H1 (cell line): ENCODE measurements at regions not wholly inside any gene's neighbourhood (a gene's known extent, or its start where the extent isn't known, plus 50 kb on each side); places are given as distances from the start of the nearest gene placed in this dataset.

Experiments
- CTCF ChIA-PET: fragments of 300-600 bp; sonication (Branson Sonifier 250); formaldehyde crosslinking; loops from one replicate; lab custom pipeline; 2021; ENCODE audit not compliant: partially characterized antibody; lab: Charles Lee
- POLR2A ChIA-PET: fragments of 300-600 bp; sonication (Branson Sonifier 250); formaldehyde crosslinking; loops from one replicate; lab custom pipeline; 2021; ENCODE audit warnings: inconsistent platforms; ENCODE audit not compliant: partially characterized antibody; lab: Charles Lee
- DNase-seq, 2 experiments: peaks; one replicate each; pipeline versions ENCODE4 v3.0.0 to v3.0.0-alpha.2; 2010 to 2022; ENCODE audit warnings: low spot score in 2 of 2, low read depth in 1 of 2, mixed read lengths in 1 of 2
- FAIRE-seq: peaks from 2 replicates; lab custom pipeline; 2011; peaks lifted over from hg19 to GRCh38; lab: Jason Lieb, UNC
- H2AFZ ChIP-seq: 2 replicates; pipeline ENCODE4 v1.8.1; 2012; ENCODE audit warnings: low read length, inconsistent platforms
- H2AK5ac ChIP-seq: 2 replicates; pipeline ENCODE4 v1.6.1; 2013; ENCODE audit warnings: low read depth, low read length
- H2BK120ac ChIP-seq: replicated peaks from 2 replicates; pipeline ENCODE3; 2013; ENCODE audit warnings: low read depth, low read length, inconsistent platforms
- H2BK12ac ChIP-seq: 2 replicates; pipeline ENCODE4 v1.6.1; 2013; ENCODE audit warnings: low read depth, low read length
- H2BK15ac ChIP-seq: 2 replicates; pipeline ENCODE4 v1.6.1; 2013; ENCODE audit warnings: low read length
- H2BK20ac ChIP-seq: 2 replicates; pipeline ENCODE4 v1.6.1; 2013; ENCODE audit warnings: low read length
- H2BK5ac ChIP-seq: 2 replicates; pipeline ENCODE4 v1.6.1; 2013; ENCODE audit warnings: low read depth, low read length
- H3K14ac ChIP-seq: 2 replicates; pipeline ENCODE4 v1.6.1; 2013; ENCODE audit warnings: inconsistent platforms; ENCODE audit not compliant: insufficient read length
- H3K18ac ChIP-seq: 2 replicates; pipeline ENCODE4 v1.6.1; 2013; ENCODE audit warnings: low read length; ENCODE audit errors: extremely low read depth
- H3K23ac ChIP-seq: 2 replicates; pipeline ENCODE4 v1.6.1; 2013; ENCODE audit warnings: inconsistent platforms; ENCODE audit not compliant: insufficient read length
- H3K23me2 ChIP-seq: 2 replicates; pipeline ENCODE4 v1.6.1; 2013; ENCODE audit warnings: low read depth, low read length
- H3K27ac ChIP-seq: 2 replicates; pipeline ENCODE4 v1.6.1; 2011; ENCODE audit warnings: low read depth, low read length, inconsistent platforms
- H3K27me3 ChIP-seq, 4 experiments: replicated peaks in 1 of 4; 1 replicate in 1 of 4; 2 replicates in 3 of 4; pipeline versions ENCODE4 v1.6.1 to v1.8.1; 2011 to 2013; ENCODE audit warnings: low read length in 3 of 4, mild to moderate bottlenecking in 3 of 4, inconsistent platforms in 2 of 4, mixed read lengths in 2 of 4, moderate library complexity in 1 of 4; ENCODE audit not compliant: control insufficient read depth in 3 of 4, insufficient read depth in 3 of 4; ENCODE audit errors: extremely low read depth in 1 of 4
- H3K36me3 ChIP-seq, 4 experiments: 2 replicates each; pipeline versions ENCODE4 v1.6.1 to v1.8.1; 2011 to 2013; ENCODE audit warnings: mild to moderate bottlenecking in 4 of 4, low read length in 3 of 4, moderate library complexity in 2 of 4, control low read depth in 1 of 4, inconsistent platforms in 1 of 4; ENCODE audit not compliant: insufficient read depth in 4 of 4, control insufficient read depth in 2 of 4
- H3K4ac ChIP-seq: replicated peaks from 2 replicates; pipeline ENCODE3; 2013; ENCODE audit warnings: low read length, low read depth, mixed read lengths, inconsistent platforms; ENCODE audit not compliant: insufficient read length
- H3K4me1 ChIP-seq, 4 experiments: replicated peaks in 1 of 4; 1 replicate in 1 of 4; 2 replicates in 3 of 4; pipeline versions ENCODE4 v1.6.1 to v1.8.1; 2011 to 2013; ENCODE audit warnings: low read length in 3 of 4, inconsistent platforms in 2 of 4, mixed read lengths in 1 of 4; ENCODE audit not compliant: insufficient read depth in 4 of 4, control insufficient read depth in 3 of 4
- H3K4me2 ChIP-seq, 2 experiments: 2 replicates each; pipeline versions ENCODE4 v1.6.1 to v1.8.1; 2011 to 2013; ENCODE audit warnings: low read depth in 2 of 2, low read length in 2 of 2, control low read depth in 1 of 2, inconsistent platforms in 1 of 2, mild to moderate bottlenecking in 1 of 2; ENCODE audit not compliant: insufficient read depth in 1 of 2
- H3K4me3 ChIP-seq, 4 experiments: fragments of 200-600, 300-600 bp in 1 of 4; sonication (generic), shearing (Covaris generic), sonication (Bioruptor Twin) in 1 of 4; 2 replicates each; pipeline versions ENCODE4 v1.5.1 to v1.8.1; 2011 to 2016; ENCODE audit warnings: low read length in 4 of 4, low read depth in 3 of 4, control low read depth in 2 of 4, inconsistent platforms in 2 of 4, mild to moderate bottlenecking in 2 of 4, mixed read lengths in 1 of 4, moderate library complexity in 1 of 4; ENCODE audit not compliant: insufficient read depth in 2 of 4; ENCODE audit errors: extremely low read depth in 1 of 4
- H3K56ac ChIP-seq: replicated peaks from 2 replicates; pipeline ENCODE3; 2013; ENCODE audit warnings: low read depth, mild to moderate bottlenecking, mixed read lengths, low read length, inconsistent platforms; ENCODE audit not compliant: insufficient read length
- H3K79me1 ChIP-seq: 2 replicates; pipeline ENCODE4 v1.6.1; 2013; ENCODE audit warnings: low read depth, low read length, control low read depth
- H3K79me2 ChIP-seq, 2 experiments: 2 replicates each; pipeline versions ENCODE4 v1.6.1 to v1.8.1; 2012 to 2013; ENCODE audit warnings: low read length in 2 of 2, mild to moderate bottlenecking in 2 of 2, inconsistent platforms in 1 of 2; ENCODE audit not compliant: insufficient read depth in 2 of 2, control insufficient read depth in 1 of 2
- H3K9ac ChIP-seq, 4 experiments: replicated peaks in 1 of 4; 1 replicate in 1 of 4; 2 replicates in 3 of 4; pipeline versions ENCODE4 v1.6.1 to v1.8.1; 2011 to 2013; ENCODE audit warnings: low read depth in 3 of 4, low read length in 3 of 4, control low read depth in 2 of 4, mild to moderate bottlenecking in 2 of 4, moderate library complexity in 2 of 4, inconsistent platforms in 1 of 4; ENCODE audit errors: extremely low read depth in 1 of 4
- H3K9me3 ChIP-seq, 2 experiments: 2 replicates each; pipeline versions ENCODE4 v1.6.1 to v1.8.1; 2012 to 2013; ENCODE audit warnings: mild to moderate bottlenecking in 2 of 2, moderate library complexity in 2 of 2, control low read depth in 1 of 2, inconsistent platforms in 1 of 2, low read depth in 1 of 2, low read length in 1 of 2, mixed read lengths in 1 of 2; ENCODE audit not compliant: insufficient read depth in 2 of 2
- H4K20me1 ChIP-seq, 2 experiments: replicated peaks in 1 of 2; 2 replicates each; pipeline versions ENCODE3 to v1.8.1; 2011 to 2013; ENCODE audit warnings: inconsistent platforms in 2 of 2, low read length in 2 of 2, mild to moderate bottlenecking in 1 of 2; ENCODE audit not compliant: insufficient read depth in 2 of 2, control insufficient read depth in 1 of 2
- H4K5ac ChIP-seq: 2 replicates; pipeline ENCODE4 v1.6.1; 2013; ENCODE audit warnings: low read length, low read depth, mixed read lengths, inconsistent platforms; ENCODE audit not compliant: insufficient read length
- H4K8ac ChIP-seq: 2 replicates; pipeline ENCODE4 v1.8.0; 2013; ENCODE audit warnings: mild to moderate bottlenecking, moderate library complexity, low read length, inconsistent platforms; ENCODE audit not compliant: insufficient read depth; ENCODE audit errors: extremely low read depth
- H4K91ac ChIP-seq: replicated peaks from 2 replicates; pipeline ENCODE3; 2013; ENCODE audit warnings: low read length, mixed read lengths, inconsistent platforms; ENCODE audit not compliant: insufficient read length
- CEBPB ChIP-seq: IDR thresholded peaks from 2 replicates; pipeline ENCODE4 v1.6.1; 2012; ENCODE audit warnings: low read depth, low read length
- NRF1 ChIP-seq: IDR thresholded peaks from 2 replicates; pipeline ENCODE4 v1.6.1; 2011; ENCODE audit warnings: mild to moderate bottlenecking, low read depth, low read length, improper control_type of control experiment
- POLR2A ChIP-seq, 2 experiments: IDR thresholded peaks; 1 replicate in 1 of 2; 2 replicates in 1 of 2; pipeline ENCODE4 v1.6.1; 2011; ENCODE audit warnings: low read depth in 2 of 2, low read length in 2 of 2, mild to moderate bottlenecking in 2 of 2; ENCODE audit errors: control extremely low read depth in 1 of 2
- SIX5 ChIP-seq: IDR thresholded peaks from 2 replicates; pipeline ENCODE4 v1.6.1; 2011; ENCODE audit warnings: mild to moderate bottlenecking, low read depth, low read length
- SP1 ChIP-seq: IDR thresholded peaks from 2 replicates; pipeline ENCODE4 v1.6.1; 2011; ENCODE audit warnings: low read depth, low read length
- TAF7 ChIP-seq: optimal IDR thresholded peaks from 2 replicates; pipeline ENCODE3; 2011; ENCODE audit warnings: low read depth, mild to moderate bottlenecking, inconsistent platforms, low read length, moderate library complexity, borderline replicate concordance
- YY1 ChIP-seq: IDR thresholded peaks from 2 replicates; pipeline ENCODE4 v1.6.1; 2011; ENCODE audit warnings: low read depth, mild to moderate bottlenecking, low read length
- WGBS, 2 experiments: shearing (Covaris generic) in 1 of 2; methylation state at CpG; one replicate each; pipeline versions ENCODE4 v1.1.6 to v1.1.7; 2013 to 2015; ENCODE audit warnings: low lambda C conversion rate in 2 of 2, mixed read lengths in 2 of 2, inconsistent platforms in 1 of 2, low coverage in 1 of 2, missing lambda C conversion rate in 1 of 2; ENCODE audit not compliant: insufficient replicate concordance in 2 of 2, insufficient coverage in 1 of 2, insufficient read length in 1 of 2; ENCODE audit errors: extremely low coverage in 1 of 2, missing lambda C conversion rate in 1 of 2; 5-methylcytosine and 5-hydroxymethylcytosine counted together
- TF ChIP-seq, protein P1 (sequence below): IDR thresholded peaks from 2 replicates; pipeline ENCODE4 v1.6.1; 2011; ENCODE audit warnings: low read depth, mild to moderate bottlenecking, low read length; ENCODE audit not compliant: insufficient read depth

DNA sequence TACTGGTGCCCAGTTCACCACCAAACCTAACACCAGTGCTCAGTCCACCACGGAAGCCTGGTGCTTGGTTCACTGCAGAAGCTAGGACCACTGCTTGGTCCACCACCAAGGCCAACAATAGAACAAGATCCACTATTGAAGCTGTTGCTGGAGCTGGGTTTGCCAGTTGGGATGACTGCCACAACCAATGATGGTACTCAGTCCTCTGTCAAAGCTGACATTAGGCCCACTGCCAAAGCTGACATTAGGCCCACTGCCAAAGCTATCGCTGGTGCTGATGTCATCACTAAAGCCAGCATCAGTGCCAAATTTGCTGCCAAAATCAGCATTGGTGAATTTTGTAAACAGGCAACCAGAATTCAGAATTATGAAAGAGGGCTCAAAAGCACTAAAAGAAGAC is 1850.2 kb upstream of the RAG2 start:
- H2BK15ac ChIP-seq: no peak overlapping the region
- H4K91ac ChIP-seq: no peak overlapping the region
- no peak overlapping the region for H2BK20ac ChIP-seq
- WGBS, 2 experiments: 97% methylated on average over 2 of the region's 2 CpGs; no CpG with 5 or more reads in 1 of the 2 experiments
- H4K5ac ChIP-seq: no peak overlapping the region
- no peak overlapping the region for H3K4ac ChIP-seq
- no peak overlapping the region for H3K23ac ChIP-seq
- FAIRE-seq: no peak
- H2AK5ac ChIP-seq: no peak overlapping the region
- ChIA-PET CTCF (no interaction called here), POLR2A (no interaction called here)
- no peak overlapping the region for H3K14ac ChIP-seq
- no peak overlapping the region for H2AFZ ChIP-seq
- H3K36me3 ChIP-seq: no peaks in the 10 kb centered on the region
- no peak for DNase-seq
- no peak overlapping the region for H2BK120ac ChIP-seq
- no peaks in the 10 kb centered on the region for H3K4me1 ChIP-seq
- no peak overlapping the region for H3K9ac ChIP-seq
- no peaks in the 10 kb centered on the region for H4K20me1 ChIP-seq
- H3K27me3 ChIP-seq: no peaks in the 10 kb centered on the region
- H2BK12ac ChIP-seq: no peak overlapping the region
- H3K79me1 ChIP-seq: no peaks in the 10 kb centered on the region
- H3K4me2 ChIP-seq: no peak overlapping the region
- H2BK5ac ChIP-seq: no peak overlapping the region; the same call in 1 of the 2 replicates
- H3K56ac ChIP-seq: no peak overlapping the region
- H3K79me2 ChIP-seq: no peaks in the 10 kb centered on the region
- H3K4me3 ChIP-seq: no peak overlapping the region
- no peaks in the 10 kb centered on the region for H3K9me3 ChIP-seq
- no peak overlapping the region for H3K27ac ChIP-seq
- no peaks in the 10 kb centered on the region for H3K23me2 ChIP-seq
- H3K18ac ChIP-seq: no peak overlapping the region
- H4K8ac ChIP-seq: no peak overlapping the region
- TF ChIP-seq CEBPB (no peak), TAF7 (no peak), SIX5 (no peak), NRF1 (no peak), POLR2A (IDR thresholded peaks at IDR 0.05; ENCODE audit: control extremely low read depth in 1 of 2, low read depth in 2 of 2, low read length in 2 of 2) (no peak), SP1 (no peak), YY1 (no peak)
- TF ChIP-seq, protein P1, sequence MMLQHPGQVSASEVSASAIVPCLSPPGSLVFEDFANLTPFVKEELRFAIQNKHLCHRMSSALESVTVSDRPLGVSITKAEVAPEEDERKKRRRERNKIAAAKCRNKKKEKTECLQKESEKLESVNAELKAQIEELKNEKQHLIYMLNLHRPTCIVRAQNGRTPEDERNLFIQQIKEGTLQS: no peak
